GM12878 (cell line): ENCODE measurements at regions not wholly inside any gene's neighbourhood (a gene's known extent, or its start where the extent isn't known, plus 50 kb on each side); places are given as distances from the start of the nearest gene placed in this dataset.

Source experiments
- ATAC-seq: fragments of 200-7000 bp; cut with Tn5 transposase; 3 replicates; pipeline ENCODE4 v1.9.1; 2020; ENCODE audit warnings: mild to moderate bottlenecking, moderate library complexity
- BruUV-seq: library from RNA; stranded (reverse); fragments of 400-500 nt; replicated peaks from 2 replicates; lab custom pipeline; 2021; lab: Mats Ljungman, UMichigan
- CTCF ChIA-PET: fragments of 300-600 bp; sonication (Branson Sonifier 250); formaldehyde crosslinking; extraction: SDS; loops from one replicate; lab custom pipeline; 2021; ENCODE audit warnings: inconsistent platforms; lab: Yijun Ruan, JAX
- POLR2A ChIA-PET: fragments of 350-600 bp; formaldehyde crosslinking; extraction: SDS; loops from one replicate; lab custom pipeline; 2021; ENCODE audit warnings: inconsistent platforms; lab: Charles Lee
- RAD21 ChIA-PET: fragments of 300-600 bp; sonication (Branson Sonifier 250); formaldehyde crosslinking; loops from one replicate; lab custom pipeline; 2023; ENCODE audit warnings: antibody characterized with exemption; ENCODE audit not compliant: unreplicated experiment; lab: Charles Lee
- SMC1A ChIA-PET: fragments of 300-600 bp; sonication (Branson Sonifier 250); formaldehyde crosslinking; loops from one replicate; lab custom pipeline; 2023; ENCODE audit not compliant: unreplicated experiment, uncharacterized antibody; lab: Charles Lee
- DNase-seq: peaks from one replicate; pipeline ENCODE4 v3.0.0-alpha.2; 2011; ENCODE audit warnings: low read depth, low spot score
- FAIRE-seq: peaks from 3 replicates; lab custom pipeline; 2011; peaks lifted over from hg19 to GRCh38; lab: Jason Lieb, UNC
- H2AFZ ChIP-seq: 2 replicates; pipeline ENCODE4 v1.6.0; 2011; ENCODE audit warnings: low read depth, low read length, control low read depth; ENCODE audit not compliant: control insufficient read depth
- H3K27ac ChIP-seq: 2 replicates; pipeline ENCODE4 v1.5.1; 2011; ENCODE audit warnings: control low read depth; ENCODE audit not compliant: control insufficient read depth, insufficient read depth
- H3K27me3 ChIP-seq, 2 experiments: replicated peaks in 1 of 2; 2 replicates each; pipeline versions ENCODE4 v1.6.0 to v1.6.1; 2011; ENCODE audit warnings: low read length in 1 of 2; ENCODE audit not compliant: control insufficient read depth in 2 of 2, insufficient read depth in 2 of 2
- H3K36me3 ChIP-seq, 2 experiments: 2 replicates each; pipeline ENCODE4 v1.5.1; 2011; ENCODE audit warnings: low read length in 1 of 2; ENCODE audit not compliant: control insufficient read depth in 2 of 2, insufficient read depth in 2 of 2
- H3K4me1 ChIP-seq: 2 replicates; pipeline ENCODE4 v1.6.1; 2011; ENCODE audit warnings: mild to moderate bottlenecking, low read length, moderate library complexity, mixed read lengths; ENCODE audit not compliant: control insufficient read depth, insufficient read depth
- H3K4me2 ChIP-seq: 2 replicates; pipeline ENCODE4 v1.6.0; 2011; ENCODE audit warnings: control low read depth; ENCODE audit not compliant: control insufficient read depth, insufficient read depth
- H3K4me3 ChIP-seq: fragments of 200-600 bp; sonication (generic); 2 replicates; pipeline ENCODE4 v1.5.1; 2016
- H3K79me2 ChIP-seq: 2 replicates; pipeline ENCODE4 v1.6.0; 2011; ENCODE audit warnings: low read length; ENCODE audit not compliant: control insufficient read depth, insufficient read depth
- H3K9ac ChIP-seq: 2 replicates; pipeline ENCODE4 v1.8.0; 2011; ENCODE audit warnings: low read length, control low read depth, mixed read lengths; ENCODE audit not compliant: control insufficient read depth, insufficient read depth
- H3K9me3 ChIP-seq: replicated peaks from 3 replicates; pipeline ENCODE4 v1.5.1; 2011; ENCODE audit warnings: mild to moderate bottlenecking, low read length; ENCODE audit not compliant: control insufficient read depth, insufficient read depth
- H4K20me1 ChIP-seq: 2 replicates; pipeline ENCODE4 v1.6.0; 2011; ENCODE audit not compliant: control insufficient read depth, insufficient read depth
- HCFC1 ChIP-seq: fragments of 150-350 bp; IDR thresholded peaks from 2 replicates; pipeline ENCODE4 v1.6.1; 2014; ENCODE audit warnings: low read length
- MEF2B ChIP-seq: fragments of 450-650 bp; IDR thresholded peaks from 2 replicates; pipeline ENCODE4 v1.6.1; 2018; ENCODE audit warnings: mild to moderate bottlenecking, moderate library complexity; ENCODE audit not compliant: partially characterized antibody, poor library complexity, severe bottlenecking
- SREBF2 ChIP-seq: IDR thresholded peaks from 2 replicates; pipeline ENCODE4 v1.6.1; 2012; ENCODE audit warnings: mild to moderate bottlenecking, low read length
- WGBS: methylation state at CpG from one replicate; pipeline ENCODE4 v1.1.6; 2016; ENCODE audit warnings: low lambda C conversion rate; ENCODE audit not compliant: insufficient replicate concordance, insufficient coverage; ENCODE audit errors: missing lambda C conversion rate; 5-methylcytosine and 5-hydroxymethylcytosine counted together
- in situ Hi-C: fragments of 300-500 bp; cut with MboI; formaldehyde crosslinking; loops from 9 replicates; pipeline ENCODE4 v1.14.3; 2018; ENCODE audit warnings: mixed read lengths
- intact Hi-C: fragments of 100-400 bp; cut with micrococcal nuclease; formaldehyde crosslinking; loops from one replicate; pipeline ENCODE4 v1.14.2; 2022; ENCODE audit not compliant: unreplicated experiment
- TF ChIP-seq, protein P1 (sequence below): fragments of 450-650 bp; IDR thresholded peaks from 2 replicates; pipeline ENCODE4 v1.6.1; 2016; ENCODE audit warnings: mild to moderate bottlenecking, moderate library complexity, borderline replicate concordance
- TF ChIP-seq, protein P2 (sequence below): IDR thresholded peaks from 2 replicates; pipeline ENCODE4 v1.6.1; 2011; ENCODE audit warnings: low read depth, low read length, improper control_type of control experiment, borderline replicate concordance

DNA sequence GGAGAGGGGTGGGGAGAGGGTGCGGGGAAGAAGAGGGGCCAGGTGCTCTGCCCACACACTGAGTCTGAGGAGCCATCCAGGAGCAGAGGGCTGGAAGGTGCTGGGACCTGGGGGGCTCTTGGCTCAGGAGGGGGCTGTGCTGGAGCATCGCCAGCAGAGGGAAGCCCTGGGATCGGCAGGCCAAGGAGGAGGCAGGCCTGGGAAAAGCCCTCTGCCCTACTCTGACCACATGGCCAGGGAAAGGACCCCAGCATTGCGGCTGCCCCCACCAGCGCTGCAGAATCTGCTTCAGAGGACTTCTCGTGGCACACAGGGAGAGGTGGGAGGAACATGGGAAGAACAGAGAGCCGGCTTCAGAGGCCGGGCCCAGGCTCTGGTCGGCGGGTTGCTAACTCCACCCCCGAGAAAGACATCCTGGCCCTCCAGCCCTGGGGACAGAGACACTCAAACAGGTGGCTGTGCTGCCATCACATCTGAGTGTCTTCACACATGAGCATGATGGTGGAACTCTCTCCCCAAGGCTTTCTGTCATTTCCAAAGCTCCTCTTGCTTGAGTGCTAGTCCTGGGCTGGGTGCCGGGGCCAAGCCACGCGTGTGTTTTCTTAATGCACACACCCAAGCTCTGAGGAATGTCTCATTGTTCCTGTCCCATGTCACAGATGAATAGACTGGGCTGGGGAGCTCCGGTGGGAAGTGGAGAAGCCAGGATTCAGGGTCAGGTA, 1378.0 kb downstream of the BRD1 start:
- Histone ChIP-seq H3K36me3 (no peaks in the 10 kb centered on the region), H4K20me1 (no peaks in the 10 kb centered on the region), H2AFZ (no peak overlapping the region), H3K4me2 (no peak overlapping the region), H3K4me1 (no peaks in the 10 kb centered on the region), H3K9me3 (peaks cover 2% of the 10 kb centered on the region; the same call in 1 of the 3 replicates), H3K27ac (no peak overlapping the region), H3K27me3 (no peaks in the 10 kb centered on the region), H3K79me2 (no peaks in the 10 kb centered on the region), H3K4me3 (no peak overlapping the region), H3K9ac (no peak overlapping the region)
- ChIA-PET CTCF (no interaction called here), POLR2A (no interaction called here), RAD21 (no interaction called here), SMC1A (no interaction called here)
- in situ Hi-C loops (loop anchor here (5.0 kb wide), 1 partner anchor 37 kb away; no protein-coding TSS in a partner anchor), intact Hi-C loops (no loop called here)
- FAIRE-seq: no peak
- DNase-seq: no peak
- no peak for ATAC-seq
- WGBS: 19% methylated on average over 14 of the region's 15 CpGs
- TF ChIP-seq SREBF2 (no peak), HCFC1 (no peak), MEF2B (no peak)
- TF ChIP-seq, protein P1, sequence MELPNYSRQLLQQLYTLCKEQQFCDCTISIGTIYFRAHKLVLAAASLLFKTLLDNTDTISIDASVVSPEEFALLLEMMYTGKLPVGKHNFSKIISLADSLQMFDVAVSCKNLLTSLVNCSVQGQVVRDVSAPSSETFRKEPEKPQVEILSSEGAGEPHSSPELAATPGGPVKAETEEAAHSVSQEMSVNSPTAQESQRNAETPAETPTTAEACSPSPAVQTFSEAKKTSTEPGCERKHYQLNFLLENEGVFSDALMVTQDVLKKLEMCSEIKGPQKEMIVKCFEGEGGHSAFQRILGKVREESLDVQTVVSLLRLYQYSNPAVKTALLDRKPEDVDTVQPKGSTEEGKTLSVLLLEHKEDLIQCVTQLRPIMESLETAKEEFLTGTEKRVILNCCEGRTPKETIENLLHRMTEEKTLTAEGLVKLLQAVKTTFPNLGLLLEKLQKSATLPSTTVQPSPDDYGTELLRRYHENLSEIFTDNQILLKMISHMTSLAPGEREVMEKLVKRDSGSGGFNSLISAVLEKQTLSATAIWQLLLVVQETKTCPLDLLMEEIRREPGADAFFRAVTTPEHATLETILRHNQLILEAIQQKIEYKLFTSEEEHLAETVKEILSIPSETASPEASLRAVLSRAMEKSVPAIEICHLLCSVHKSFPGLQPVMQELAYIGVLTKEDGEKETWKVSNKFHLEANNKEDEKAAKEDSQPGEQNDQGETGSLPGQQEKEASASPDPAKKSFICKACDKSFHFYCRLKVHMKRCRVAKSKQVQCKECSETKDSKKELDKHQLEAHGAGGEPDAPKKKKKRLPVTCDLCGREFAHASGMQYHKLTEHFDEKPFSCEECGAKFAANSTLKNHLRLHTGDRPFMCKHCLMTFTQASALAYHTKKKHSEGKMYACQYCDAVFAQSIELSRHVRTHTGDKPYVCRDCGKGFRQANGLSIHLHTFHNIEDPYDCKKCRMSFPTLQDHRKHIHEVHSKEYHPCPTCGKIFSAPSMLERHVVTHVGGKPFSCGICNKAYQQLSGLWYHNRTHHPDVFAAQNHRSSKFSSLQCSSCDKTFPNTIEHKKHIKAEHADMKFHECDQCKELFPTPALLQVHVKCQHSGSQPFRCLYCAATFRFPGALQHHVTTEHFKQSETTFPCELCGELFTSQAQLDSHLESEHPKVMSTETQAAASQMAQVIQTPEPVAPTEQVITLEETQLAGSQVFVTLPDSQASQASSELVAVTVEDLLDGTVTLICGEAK: no peak
- TF ChIP-seq, protein P2, sequence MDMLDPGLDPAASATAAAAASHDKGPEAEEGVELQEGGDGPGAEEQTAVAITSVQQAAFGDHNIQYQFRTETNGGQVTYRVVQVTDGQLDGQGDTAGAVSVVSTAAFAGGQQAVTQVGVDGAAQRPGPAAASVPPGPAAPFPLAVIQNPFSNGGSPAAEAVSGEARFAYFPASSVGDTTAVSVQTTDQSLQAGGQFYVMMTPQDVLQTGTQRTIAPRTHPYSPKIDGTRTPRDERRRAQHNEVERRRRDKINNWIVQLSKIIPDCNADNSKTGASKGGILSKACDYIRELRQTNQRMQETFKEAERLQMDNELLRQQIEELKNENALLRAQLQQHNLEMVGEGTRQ: no peak
- no TSS peak for BruUV-seq
